Caki2 (cell line): ENCODE measurements at regions not wholly inside any gene's neighbourhood (a gene's known extent, or its start where the extent isn't known, plus 50 kb on each side); places are given as distances from the start of the nearest gene placed in this dataset.

Source experiments
- DNase-seq: peaks from one replicate; pipeline ENCODE4 v3.0.0-alpha.2; 2015; ENCODE audit warnings: low read depth
- in situ Hi-C: cut with HindIII; loops from 2 replicates; pipeline ENCODE4 v1.10.0; 2016; ENCODE audit warnings: low sequenced_read_pairs, low pct_unique_long_range_greater_than_20kb, mixed read lengths

DNA sequence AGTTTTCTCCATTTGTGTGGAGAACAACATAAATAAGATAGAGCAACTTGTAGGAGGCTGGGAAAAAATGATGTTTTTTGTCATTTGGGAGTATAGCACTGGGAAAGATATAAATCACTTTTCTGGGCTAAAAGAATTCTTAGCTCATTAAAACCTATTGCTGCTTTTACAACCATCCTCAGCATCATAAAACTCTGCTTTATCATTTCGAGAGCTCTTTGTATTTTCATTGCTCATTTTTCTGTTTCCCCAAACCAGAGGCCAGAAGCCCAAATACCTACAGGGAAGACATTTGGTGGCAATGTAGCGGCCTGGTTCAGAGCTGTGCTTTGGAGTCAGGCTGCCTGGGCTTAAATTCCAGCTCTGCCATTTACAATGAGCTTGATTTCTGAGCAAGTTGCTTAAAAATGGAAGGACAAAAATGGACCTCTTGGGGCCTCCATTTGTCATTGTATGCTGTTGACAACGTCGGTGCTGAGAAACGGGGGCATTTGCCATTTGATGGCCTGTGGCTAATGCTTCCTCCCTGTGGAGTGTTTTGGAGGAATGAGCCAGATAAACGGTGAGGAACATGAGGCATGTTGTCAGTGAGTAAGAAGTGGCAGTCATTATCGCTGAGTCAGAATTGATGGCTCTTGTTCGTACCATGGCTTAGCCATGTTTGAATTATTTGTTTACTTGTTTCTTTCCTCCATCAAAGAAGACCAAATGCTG is 260.0 kb downstream of the EBLN2 start:
- no peak for DNase-seq
- in situ Hi-C loops, result no loop called here

DNA sequence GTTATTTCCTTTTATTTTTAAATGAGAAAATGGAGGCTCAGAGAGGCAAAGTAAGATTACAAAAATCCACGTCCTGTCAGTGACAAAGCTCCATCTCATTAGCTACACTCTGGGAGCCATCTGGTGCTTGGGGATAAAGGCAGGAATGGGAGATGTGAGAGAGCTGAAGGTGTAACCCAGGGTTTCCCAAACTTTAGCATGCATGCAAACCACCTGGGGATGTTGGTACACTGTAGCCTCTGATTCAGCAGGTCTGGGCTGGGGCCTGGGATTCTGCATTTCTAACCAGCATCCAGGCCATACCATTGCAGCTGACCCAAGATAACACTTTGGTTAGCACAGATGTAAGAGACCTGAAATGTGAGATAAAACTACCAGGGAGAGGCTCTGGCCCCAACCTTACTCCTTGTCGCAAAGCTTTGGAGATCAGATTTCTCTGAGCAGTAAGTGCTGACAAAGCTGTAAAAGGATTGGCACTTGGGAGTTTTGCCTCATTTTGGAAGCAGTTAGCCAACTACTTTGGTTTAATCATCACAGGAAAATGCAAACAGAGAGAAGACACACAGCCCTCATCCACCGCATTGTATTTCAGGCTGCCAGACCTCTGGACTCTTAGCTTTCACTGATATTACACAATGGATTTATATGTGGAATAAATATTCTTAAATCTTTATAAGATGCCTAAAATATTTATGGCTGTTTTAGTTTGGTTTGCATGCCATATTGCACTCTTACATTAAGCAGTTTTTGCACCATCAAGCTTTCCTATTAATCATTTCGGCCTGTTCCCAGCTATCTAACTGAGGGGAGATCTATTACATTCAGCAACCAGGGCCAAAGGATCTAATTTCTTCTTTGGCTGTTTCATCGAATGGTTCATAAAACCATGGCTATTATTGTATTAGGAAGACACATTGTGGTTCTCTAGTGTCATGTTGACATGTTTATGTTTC is 263.0 kb downstream of the EBLN2 start:
- in situ Hi-C loops, result no loop called here
- no peak for DNase-seq

DNA sequence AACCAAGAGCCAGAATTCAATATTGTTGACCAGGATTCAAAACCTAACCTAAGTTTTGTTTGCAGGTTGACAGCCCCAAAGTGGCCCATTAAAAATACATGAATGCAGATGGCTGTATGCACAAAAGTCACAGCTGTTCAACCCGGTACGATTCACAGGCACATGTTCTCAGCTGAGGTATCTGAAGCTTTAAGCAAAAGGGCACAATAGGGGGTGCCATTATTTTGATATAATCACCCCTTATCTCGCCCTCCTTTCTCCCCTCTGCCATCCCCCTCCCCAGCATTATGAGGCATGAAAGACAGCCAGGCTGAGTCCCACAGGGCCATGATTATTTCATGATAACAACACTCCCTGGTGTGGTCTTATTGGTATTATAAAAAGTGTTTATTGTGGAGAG is 264.9 kb downstream of the EBLN2 start:
- no peak for DNase-seq
- in situ Hi-C loops, result no loop called here

DNA sequence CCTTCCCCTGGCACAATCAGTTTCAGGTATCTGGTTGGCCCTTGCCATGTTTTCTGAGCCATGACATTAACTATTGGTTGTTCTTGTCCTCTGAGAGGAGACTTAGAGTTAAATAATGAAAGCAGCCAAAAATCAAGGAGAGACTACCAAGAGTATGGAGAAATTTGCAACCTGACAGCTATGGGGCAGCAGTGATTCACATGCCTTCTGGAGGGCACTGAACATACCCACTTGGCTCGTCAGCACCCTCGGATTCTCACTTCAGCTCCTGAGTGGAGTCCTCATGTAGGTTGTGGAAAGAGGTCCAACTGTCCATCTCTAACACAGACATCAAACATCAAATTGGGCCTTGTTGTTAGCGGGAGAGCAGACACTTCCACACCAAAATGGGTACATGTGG is 265.6 kb downstream of the EBLN2 start:
- in situ Hi-C loops, result no loop called here
- DNase-seq, result no peak
